WTC11 (cell line): ENCODE measurements at regions not wholly inside any gene's neighbourhood (a gene's known extent, or its start where the extent isn't known, plus 50 kb on each side); places are given as distances from the start of the nearest gene placed in this dataset.

ENCODE experiments used
- ATF1 ChIP-seq: sonication (generic); formaldehyde crosslinking; IDR thresholded peaks from 2 replicates; pipeline ENCODE4 v1.8.1; 2023; ENCODE audit warnings: mild to moderate bottlenecking, moderate library complexity, missing genetic modification reagents
- ATF2 ChIP-seq: sonication (generic); formaldehyde crosslinking; IDR thresholded peaks from 2 replicates; pipeline ENCODE4 v1.8.1; 2022; ENCODE audit warnings: low read depth, missing genetic modification reagents, borderline replicate concordance
- GABPB1 ChIP-seq: sonication (generic); formaldehyde crosslinking; IDR thresholded peaks from 2 replicates; pipeline ENCODE4 v1.8.1; 2023; ENCODE audit warnings: mild to moderate bottlenecking, missing genetic modification reagents
- JUN ChIP-seq: sonication (generic); formaldehyde crosslinking; IDR thresholded peaks from 2 replicates; pipeline ENCODE4 v1.8.0; 2023; ENCODE audit warnings: mild to moderate bottlenecking, missing genetic modification reagents
- NFYB ChIP-seq: sonication (generic); formaldehyde crosslinking; conservative IDR thresholded peaks from 2 replicates; pipeline ENCODE4 v1.8.0; 2022; ENCODE audit warnings: low read depth, missing genetic modification reagents
- NR1H2 ChIP-seq: sonication (generic); formaldehyde crosslinking; IDR thresholded peaks from 2 replicates; pipeline ENCODE4 v1.9.0; 2021; ENCODE audit warnings: mild to moderate bottlenecking, moderate library complexity, missing genetic modification reagents
- NR3C1 ChIP-seq: sonication (generic); formaldehyde crosslinking; conservative IDR thresholded peaks from 2 replicates; pipeline ENCODE4 v1.8.1; 2023; ENCODE audit warnings: low read depth, mild to moderate bottlenecking, missing genetic modification reagents
- SP1 ChIP-seq: sonication (generic); formaldehyde crosslinking; conservative IDR thresholded peaks from 2 replicates; pipeline ENCODE4 v1.8.1; 2022; ENCODE audit warnings: missing genetic modification reagents
- ZNF423 ChIP-seq: fragments of 250-450 bp; sonication (Bioruptor Pico); IDR thresholded peaks from 2 replicates; pipeline ENCODE4 v2.1.2; 2022; ENCODE audit warnings: mild to moderate bottlenecking, moderate library complexity
- TF ChIP-seq, protein P1 (sequence below): sonication (generic); formaldehyde crosslinking; IDR thresholded peaks from 2 replicates; pipeline ENCODE4 v1.8.0; 2022; ENCODE audit warnings: mild to moderate bottlenecking, missing genetic modification reagents
- TF ChIP-seq, protein P2 (sequence below): fragments of 200-600 bp; IDR thresholded peaks from 2 replicates; pipeline ENCODE4 v1.8.0; 2022; ENCODE audit warnings: antibody characterized with exemption
- TF ChIP-seq, protein P3 (sequence below): sonication (generic); formaldehyde crosslinking; IDR thresholded peaks from 2 replicates; pipeline ENCODE4 v1.8.1; 2023; ENCODE audit warnings: mild to moderate bottlenecking, missing genetic modification reagents, moderate library complexity
- TF ChIP-seq, protein P4 (sequence below): sonication (generic); formaldehyde crosslinking; IDR thresholded peaks from 2 replicates; pipeline ENCODE4 v1.8.1; 2023; ENCODE audit warnings: mild to moderate bottlenecking, missing genetic modification reagents
- TF ChIP-seq, protein P5 (sequence below): sonication (generic); formaldehyde crosslinking; IDR thresholded peaks from 2 replicates; pipeline ENCODE4 v1.8.1; 2022; ENCODE audit warnings: missing genetic modification reagents, borderline replicate concordance

GRCh38 chr13:34640179-34640992 lies 301.7 kb upstream of the NBEA start:
- TF ChIP-seq ATF2 (CRISPR knock-in tag), result no peak
- TF ChIP-seq, protein P1, sequence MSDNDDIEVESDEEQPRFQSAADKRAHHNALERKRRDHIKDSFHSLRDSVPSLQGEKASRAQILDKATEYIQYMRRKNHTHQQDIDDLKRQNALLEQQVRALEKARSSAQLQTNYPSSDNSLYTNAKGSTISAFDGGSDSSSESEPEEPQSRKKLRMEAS (CRISPR knock-in tag), result no peak
- TF ChIP-seq ATF1 (CRISPR knock-in tag), result no peak
- TF ChIP-seq, protein P2, sequence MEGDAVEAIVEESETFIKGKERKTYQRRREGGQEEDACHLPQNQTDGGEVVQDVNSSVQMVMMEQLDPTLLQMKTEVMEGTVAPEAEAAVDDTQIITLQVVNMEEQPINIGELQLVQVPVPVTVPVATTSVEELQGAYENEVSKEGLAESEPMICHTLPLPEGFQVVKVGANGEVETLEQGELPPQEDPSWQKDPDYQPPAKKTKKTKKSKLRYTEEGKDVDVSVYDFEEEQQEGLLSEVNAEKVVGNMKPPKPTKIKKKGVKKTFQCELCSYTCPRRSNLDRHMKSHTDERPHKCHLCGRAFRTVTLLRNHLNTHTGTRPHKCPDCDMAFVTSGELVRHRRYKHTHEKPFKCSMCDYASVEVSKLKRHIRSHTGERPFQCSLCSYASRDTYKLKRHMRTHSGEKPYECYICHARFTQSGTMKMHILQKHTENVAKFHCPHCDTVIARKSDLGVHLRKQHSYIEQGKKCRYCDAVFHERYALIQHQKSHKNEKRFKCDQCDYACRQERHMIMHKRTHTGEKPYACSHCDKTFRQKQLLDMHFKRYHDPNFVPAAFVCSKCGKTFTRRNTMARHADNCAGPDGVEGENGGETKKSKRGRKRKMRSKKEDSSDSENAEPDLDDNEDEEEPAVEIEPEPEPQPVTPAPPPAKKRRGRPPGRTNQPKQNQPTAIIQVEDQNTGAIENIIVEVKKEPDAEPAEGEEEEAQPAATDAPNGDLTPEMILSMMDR, result no peak
- TF ChIP-seq, protein P3, sequence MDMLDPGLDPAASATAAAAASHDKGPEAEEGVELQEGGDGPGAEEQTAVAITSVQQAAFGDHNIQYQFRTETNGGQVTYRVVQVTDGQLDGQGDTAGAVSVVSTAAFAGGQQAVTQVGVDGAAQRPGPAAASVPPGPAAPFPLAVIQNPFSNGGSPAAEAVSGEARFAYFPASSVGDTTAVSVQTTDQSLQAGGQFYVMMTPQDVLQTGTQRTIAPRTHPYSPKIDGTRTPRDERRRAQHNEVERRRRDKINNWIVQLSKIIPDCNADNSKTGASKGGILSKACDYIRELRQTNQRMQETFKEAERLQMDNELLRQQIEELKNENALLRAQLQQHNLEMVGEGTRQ, result no peak
- no peak for TF ChIP-seq NFYB (CRISPR knock-in tag)
- no peak for TF ChIP-seq SP1 (CRISPR knock-in tag)
- no peak for TF ChIP-seq JUN
- TF ChIP-seq, protein P4, sequence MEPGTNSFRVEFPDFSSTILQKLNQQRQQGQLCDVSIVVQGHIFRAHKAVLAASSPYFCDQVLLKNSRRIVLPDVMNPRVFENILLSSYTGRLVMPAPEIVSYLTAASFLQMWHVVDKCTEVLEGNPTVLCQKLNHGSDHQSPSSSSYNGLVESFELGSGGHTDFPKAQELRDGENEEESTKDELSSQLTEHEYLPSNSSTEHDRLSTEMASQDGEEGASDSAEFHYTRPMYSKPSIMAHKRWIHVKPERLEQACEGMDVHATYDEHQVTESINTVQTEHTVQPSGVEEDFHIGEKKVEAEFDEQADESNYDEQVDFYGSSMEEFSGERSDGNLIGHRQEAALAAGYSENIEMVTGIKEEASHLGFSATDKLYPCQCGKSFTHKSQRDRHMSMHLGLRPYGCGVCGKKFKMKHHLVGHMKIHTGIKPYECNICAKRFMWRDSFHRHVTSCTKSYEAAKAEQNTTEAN, result no peak
- no peak for TF ChIP-seq NR3C1 (CRISPR knock-in tag)
- TF ChIP-seq NR1H2 (CRISPR knock-in tag), result no peak
- TF ChIP-seq, protein P5, sequence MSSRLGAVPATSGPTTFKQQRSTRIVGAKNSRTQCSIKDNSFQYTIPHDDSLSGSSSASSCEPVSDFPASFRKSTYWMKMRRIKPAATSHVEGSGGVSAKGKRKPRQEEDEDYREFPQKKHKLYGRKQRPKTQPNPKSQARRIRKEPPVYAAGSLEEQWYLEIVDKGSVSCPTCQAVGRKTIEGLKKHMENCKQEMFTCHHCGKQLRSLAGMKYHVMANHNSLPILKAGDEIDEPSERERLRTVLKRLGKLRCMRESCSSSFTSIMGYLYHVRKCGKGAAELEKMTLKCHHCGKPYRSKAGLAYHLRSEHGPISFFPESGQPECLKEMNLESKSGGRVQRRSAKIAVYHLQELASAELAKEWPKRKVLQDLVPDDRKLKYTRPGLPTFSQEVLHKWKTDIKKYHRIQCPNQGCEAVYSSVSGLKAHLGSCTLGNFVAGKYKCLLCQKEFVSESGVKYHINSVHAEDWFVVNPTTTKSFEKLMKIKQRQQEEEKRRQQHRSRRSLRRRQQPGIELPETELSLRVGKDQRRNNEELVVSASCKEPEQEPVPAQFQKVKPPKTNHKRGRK, result no peak
- no peak for TF ChIP-seq GABPB1
- TF ChIP-seq ZNF423 (CRISPR knock-in tag), result no peak
